HG03354 (cell line): ENCODE measurements at regions not wholly inside any gene's neighbourhood (a gene's known extent, or its start where the extent isn't known, plus 50 kb on each side); places are given as distances from the start of the nearest gene placed in this dataset.
"Not testable (repeated sequence)": the region's sequence is repeated elsewhere in the genome, so short reads cannot be mapped to it uniquely, and the experiment has no call there.

Experiments used
- ATAC-seq: cut with Tn5 transposase; IDR thresholded peaks from one replicate; pipeline ENCODE4 v1.9.1; 2021; ENCODE audit warnings: mild to moderate bottlenecking; ENCODE audit not compliant: unreplicated experiment, poor library complexity, severe bottlenecking

GRCh38 chr13:87736849-87737385 is 65.7 kb downstream of the SLITRK5 start:
- no peak for ATAC-seq

- ATAC-seq = no peak
Observed at GRCh38 chr13:87754097-87754496, 82.9 kb downstream of the SLITRK5 start.

- no peak for ATAC-seq
Observed at GRCh38 chr13:87769445-87769844, 98.3 kb downstream of the SLITRK5 start.

- no peak for ATAC-seq
Observed at GRCh38 chr13:87777387-87777786, 106.2 kb downstream of the SLITRK5 start.

- ATAC-seq = no peak
Observed at GRCh38 chr13:87778128-87778527, 107.0 kb downstream of the SLITRK5 start.

GRCh38 chr13:87779426-87779825 is 108.3 kb downstream of the SLITRK5 start:
- ATAC-seq = no peak

- no peak for ATAC-seq
Observed at GRCh38 chr13:87783366-87783765, 112.2 kb downstream of the SLITRK5 start.

- no peak for ATAC-seq
Observed at GRCh38 chr13:87788363-87788762, 117.2 kb downstream of the SLITRK5 start.

GRCh38 chr13:87792878-87793277 is 121.7 kb downstream of the SLITRK5 start:
- no peak for ATAC-seq

- ATAC-seq = no peak
Observed at GRCh38 chr13:87798536-87798935, 127.4 kb downstream of the SLITRK5 start.

GRCh38 chr13:87810391-87810801 is 139.2 kb downstream of the SLITRK5 start:
- ATAC-seq = no peak

- ATAC-seq = no peak
Observed at GRCh38 chr13:87810920-87811344, 139.8 kb downstream of the SLITRK5 start.

GRCh38 chr13:87814403-87814802 is 143.2 kb downstream of the SLITRK5 start:
- ATAC-seq = no peak

GRCh38 chr13:87820241-87820640 is 149.1 kb downstream of the SLITRK5 start:
- no peak for ATAC-seq

GRCh38 chr13:87821512-87821911 is 150.3 kb downstream of the SLITRK5 start:
- ATAC-seq = no peak

- ATAC-seq = not testable (repeated sequence)
Observed at GRCh38 chr13:87826301-87826700, 155.1 kb downstream of the SLITRK5 start.

GRCh38 chr13:87827479-87827878 is 156.3 kb downstream of the SLITRK5 start:
- no peak for ATAC-seq

GRCh38 chr13:87837522-87837921 is 166.4 kb downstream of the SLITRK5 start:
- no peak for ATAC-seq

GRCh38 chr13:87837946-87838345 is 166.8 kb downstream of the SLITRK5 start:
- ATAC-seq = no peak

- no peak for ATAC-seq
Observed at GRCh38 chr13:87851410-87851809, 180.2 kb downstream of the SLITRK5 start.

- ATAC-seq = no peak
Observed at GRCh38 chr13:87855553-87855952, 184.4 kb downstream of the SLITRK5 start.

GRCh38 chr13:87859261-87859660 is 188.1 kb downstream of the SLITRK5 start:
- ATAC-seq = no peak
